ENCODE measurements at regions not wholly inside any gene's neighbourhood (a gene's known extent, or its start where the extent isn't known, plus 50 kb on each side); places are given as distances from the start of the nearest gene placed in this dataset.
"Not testable (repeated sequence)": the region's sequence is repeated elsewhere in the genome, so short reads cannot be mapped to it uniquely, and the experiment has no call there.

DNA sequence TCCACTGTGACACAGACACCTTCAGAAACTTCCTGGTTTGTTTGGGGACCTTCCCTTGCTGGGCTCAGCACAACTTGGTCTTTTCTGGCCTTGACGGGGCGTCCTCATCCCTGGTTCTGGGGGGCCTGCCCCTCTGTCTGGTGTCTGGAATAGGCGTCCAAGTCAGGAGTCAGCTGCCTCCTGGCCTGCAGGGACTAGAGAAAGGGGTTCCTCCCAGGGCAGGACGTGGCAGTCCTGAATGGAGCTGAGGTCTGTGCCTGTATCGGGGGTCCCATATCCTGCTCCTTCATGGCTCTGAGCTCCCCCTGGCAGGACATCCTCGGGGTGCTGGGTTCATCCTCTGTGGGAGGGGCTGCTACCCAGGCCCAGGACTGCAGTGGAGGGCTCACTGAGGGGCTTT, 384.0 kb downstream of the TMEM121 start:
- no peak overlapping the region for H3K4me2 ChIP-seq (ENCODE audit: extremely low read depth, insufficient read depth, low read length)
- H3K9ac ChIP-seq (ENCODE audit: insufficient read depth, low read length), result no peak overlapping the region
- no peak for TF ChIP-seq CTCF (conservative IDR thresholded peaks at IDR 0.05 in 1 of 2, IDR thresholded peaks at IDR 0.05 in 1 of 2; ENCODE audit: low read depth in 1 of 2, low read length in 2 of 2)
- TF ChIP-seq EZH2 (IDR thresholded peaks at IDR 0.05; ENCODE audit: low read length, missing control alignments), result no peak
- no peak for DNase-seq (ENCODE audit: low read depth in 2 of 2)
- no peaks in the 10 kb centered on the region for H3K4me1 ChIP-seq (ENCODE audit: control insufficient read depth, extremely low read depth, insufficient read depth, low read length)
- no peaks in the 10 kb centered on the region for H3K27me3 ChIP-seq (ENCODE audit: control insufficient read depth, insufficient read depth, low read length)
- H2AFZ ChIP-seq (ENCODE audit: low read length), result no peak overlapping the region
- no peaks in the 10 kb centered on the region for H3K9me3 ChIP-seq (ENCODE audit: control insufficient read depth, insufficient read depth, low read depth, low read length)
- H3K27ac ChIP-seq (ENCODE audit: insufficient read depth, low read length), result no peak overlapping the region
- H4K20me1 ChIP-seq (ENCODE audit: control insufficient read depth, extremely low read depth, insufficient read depth, low read length), result no peaks in the 10 kb centered on the region
- H3K36me3 ChIP-seq (ENCODE audit: control insufficient read depth, insufficient read depth, low read length), result no peaks in the 10 kb centered on the region
- H3K79me2 ChIP-seq (ENCODE audit: control insufficient read depth, insufficient read depth, low read length), result no peaks in the 10 kb centered on the region
- no peak overlapping the region for H3K4me3 ChIP-seq (replicated peaks in 1 of 4; ENCODE audit: control extremely low read depth in 1 of 4, insufficient read depth in 1 of 4, low read depth in 3 of 4, low read length in 4 of 4)

- Histone ChIP-seq H3K9me3 (ENCODE audit: control insufficient read depth, insufficient read depth, low read depth, low read length) (no peaks in the 10 kb centered on the region), H4K20me1 (ENCODE audit: control insufficient read depth, extremely low read depth, insufficient read depth, low read length) (no peaks in the 10 kb centered on the region), H3K27me3 (ENCODE audit: control insufficient read depth, insufficient read depth, low read length) (no peaks in the 10 kb centered on the region), H2AFZ (ENCODE audit: low read length) (no peak overlapping the region), H3K9ac (ENCODE audit: insufficient read depth, low read length) (no peak overlapping the region), H3K27ac (ENCODE audit: insufficient read depth, low read length) (no peak overlapping the region), H3K4me2 (ENCODE audit: extremely low read depth, insufficient read depth, low read length) (no peak overlapping the region), H3K4me3 (replicated peaks in 1 of 4; ENCODE audit: control extremely low read depth in 1 of 4, insufficient read depth in 1 of 4, low read depth in 3 of 4, low read length in 4 of 4) (no peak overlapping the region), H3K36me3 (ENCODE audit: control insufficient read depth, insufficient read depth, low read length) (no peaks in the 10 kb centered on the region), H3K79me2 (ENCODE audit: control insufficient read depth, insufficient read depth, low read length) (no peaks in the 10 kb centered on the region), H3K4me1 (ENCODE audit: control insufficient read depth, extremely low read depth, insufficient read depth, low read length) (no peaks in the 10 kb centered on the region)
- DNase-seq (ENCODE audit: low read depth in 2 of 2), result no peak
- TF ChIP-seq CTCF (conservative IDR thresholded peaks at IDR 0.05 in 1 of 2, IDR thresholded peaks at IDR 0.05 in 1 of 2; ENCODE audit: low read depth in 1 of 2, low read length in 2 of 2) (no peak), EZH2 (IDR thresholded peaks at IDR 0.05; ENCODE audit: low read length, missing control alignments) (no peak)
Measured at GRCh38 chr14:105911006-105911847, 384.8 kb downstream of the TMEM121 start.

GRCh38 chr14:105911848-105912292, 385.5 kb downstream of the TMEM121 start:
- not testable (repeated sequence) for H3K4me1 ChIP-seq (ENCODE audit: control insufficient read depth, extremely low read depth, insufficient read depth, low read length); H3K79me2 ChIP-seq (ENCODE audit: control insufficient read depth, insufficient read depth, low read length); H3K27ac ChIP-seq (ENCODE audit: insufficient read depth, low read length); H3K9ac ChIP-seq (ENCODE audit: insufficient read depth, low read length); DNase-seq (ENCODE audit: low read depth in 2 of 2); H3K27me3 ChIP-seq (ENCODE audit: control insufficient read depth, insufficient read depth, low read length); H3K4me3 ChIP-seq (replicated peaks in 1 of 4; ENCODE audit: control extremely low read depth in 1 of 4, insufficient read depth in 1 of 4, low read depth in 3 of 4, low read length in 4 of 4); H3K4me2 ChIP-seq (ENCODE audit: extremely low read depth, insufficient read depth, low read length); H3K9me3 ChIP-seq (ENCODE audit: control insufficient read depth, insufficient read depth, low read depth, low read length); H4K20me1 ChIP-seq (ENCODE audit: control insufficient read depth, extremely low read depth, insufficient read depth, low read length); H3K36me3 ChIP-seq (ENCODE audit: control insufficient read depth, insufficient read depth, low read length); H2AFZ ChIP-seq (ENCODE audit: low read length)
